Muscle layer of duodenum (tissue), 2 donors: ENCODE measurements at regions not wholly inside any gene's neighbourhood (a gene's known extent, or its start where the extent isn't known, plus 50 kb on each side); places are given as distances from the start of the nearest gene placed in this dataset.

Experiments used
- H3K27ac ChIP-seq: one replicate; pipeline ENCODE4 v1.7.0; 2013; ENCODE audit warnings: mild to moderate bottlenecking, low read length
- H3K27me3 ChIP-seq: one replicate; pipeline ENCODE4 v1.7.0; 2013; ENCODE audit warnings: low read depth, mild to moderate bottlenecking, control low read depth, low read length
- H3K36me3 ChIP-seq, 2 donors: one replicate each; pipeline ENCODE4 v1.7.0; 2013; ENCODE audit warnings: low read length in 2 of 2, control low read depth in 1 of 2, mild to moderate bottlenecking in 1 of 2; ENCODE audit not compliant: insufficient read depth in 2 of 2, control insufficient read depth in 1 of 2
- H3K4me1 ChIP-seq, 2 donors: one replicate each; pipeline ENCODE4 v1.7.0; 2013; ENCODE audit warnings: low read length in 2 of 2, mild to moderate bottlenecking in 2 of 2, control low read depth in 1 of 2, moderate library complexity in 1 of 2; ENCODE audit not compliant: insufficient read depth in 2 of 2, control insufficient read depth in 1 of 2
- H3K4me3 ChIP-seq, 2 donors: one replicate each; pipeline ENCODE4 v1.7.0; 2013; ENCODE audit warnings: low read length in 2 of 2, low read depth in 1 of 2, mild to moderate bottlenecking in 1 of 2
- H3K9me3 ChIP-seq, 2 donors: one replicate each; pipeline ENCODE4 v1.7.0; 2013; ENCODE audit warnings: low read length in 2 of 2, control low read depth in 1 of 2, mild to moderate bottlenecking in 1 of 2; ENCODE audit not compliant: control insufficient read depth in 1 of 2
- donor health status: healthy.

DNA sequence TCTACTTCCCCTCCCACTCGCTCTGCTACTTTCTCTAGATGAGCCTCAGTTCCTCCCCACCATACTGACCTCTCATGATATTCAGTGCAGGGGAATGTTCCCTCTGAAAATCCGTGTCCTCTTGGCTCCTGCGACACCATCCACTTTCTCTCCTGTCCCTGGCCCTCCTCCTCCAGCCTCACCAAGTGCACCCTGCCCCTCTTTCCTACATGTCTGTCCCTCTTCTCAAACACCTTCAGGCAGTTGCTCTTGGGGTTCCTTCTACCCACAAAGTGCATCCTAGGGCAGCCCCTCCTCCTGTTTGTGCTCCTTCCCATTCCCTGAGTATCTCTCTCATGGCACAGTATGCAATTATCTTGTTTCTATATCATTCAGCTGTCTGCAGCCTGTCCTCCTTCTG is 246.4 kb upstream of the RAB6C start:
- Histone ChIP-seq H3K4me1 (no peaks in the 10 kb centered on the region), H3K27me3 (no peaks in the 10 kb centered on the region), H3K4me3 (no peak overlapping the region), H3K9me3 (no peaks in the 10 kb centered on the region), H3K36me3 (no peaks in the 10 kb centered on the region), H3K27ac (no peak overlapping the region)

DNA sequence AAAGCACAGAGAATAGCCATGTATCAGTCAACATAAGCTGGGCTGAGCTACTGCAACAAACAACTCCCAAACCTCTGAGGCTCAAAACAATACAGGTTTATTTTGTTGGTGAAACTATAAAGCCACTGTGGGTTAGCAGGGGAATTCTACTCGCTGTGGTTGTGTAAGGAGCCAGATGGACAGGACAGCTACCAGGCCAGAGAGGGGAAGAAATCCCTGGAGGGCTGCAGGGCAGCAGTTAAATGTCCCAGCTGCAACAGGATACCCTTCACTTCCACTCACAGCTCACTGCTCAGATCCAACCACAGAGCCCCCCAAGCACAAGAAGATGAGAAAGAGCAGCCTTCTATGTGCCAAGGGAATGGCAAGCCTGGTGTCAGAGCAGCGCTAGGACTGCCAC is 245.9 kb upstream of the RAB6C start:
- H3K27me3 ChIP-seq = no peaks in the 10 kb centered on the region
- H3K27ac ChIP-seq = no peak overlapping the region
- no peak overlapping the region for H3K4me3 ChIP-seq
- H3K4me1 ChIP-seq = no peaks in the 10 kb centered on the region
- no peaks in the 10 kb centered on the region for H3K36me3 ChIP-seq
- H3K9me3 ChIP-seq = no peaks in the 10 kb centered on the region

DNA sequence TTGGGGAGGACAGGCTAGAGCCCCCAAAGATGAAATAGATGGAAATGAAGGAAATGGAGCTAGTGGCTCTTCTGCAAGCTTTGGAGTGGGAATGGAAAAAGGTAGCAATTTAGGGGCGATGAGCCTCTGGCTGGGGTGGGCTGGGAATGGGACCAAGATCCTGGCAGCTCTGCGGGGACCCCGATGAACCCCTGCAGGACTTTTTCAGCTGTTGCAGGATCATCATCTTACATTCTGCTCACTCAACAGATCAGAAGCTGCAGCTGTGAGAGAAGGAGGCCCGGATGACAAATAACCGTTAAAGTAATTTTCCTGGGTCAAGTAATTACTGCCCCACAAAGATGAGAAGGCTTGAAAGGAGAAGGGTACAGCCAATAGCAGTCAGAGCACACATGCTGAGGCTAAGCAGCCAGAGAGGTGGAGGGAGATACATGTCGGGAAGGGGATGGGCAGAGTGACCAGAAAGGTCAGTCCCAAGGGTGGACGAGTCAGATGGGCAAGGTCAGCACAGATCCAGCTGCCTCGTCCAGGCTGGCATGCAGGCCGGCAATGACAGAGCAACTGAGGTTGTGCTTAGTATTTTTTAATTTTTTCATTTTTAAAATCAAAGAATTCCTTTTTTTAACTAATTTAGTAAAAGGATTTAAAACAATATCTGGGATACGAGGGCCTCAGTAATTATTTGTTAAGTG is 245.0 kb upstream of the RAB6C start:
- no peaks in the 10 kb centered on the region for H3K4me1 ChIP-seq
- no peaks in the 10 kb centered on the region for H3K27me3 ChIP-seq
- H3K4me3 ChIP-seq = no peak overlapping the region
- H3K27ac ChIP-seq = no peak overlapping the region
- H3K36me3 ChIP-seq = no peaks in the 10 kb centered on the region
- H3K9me3 ChIP-seq = no peaks in the 10 kb centered on the region

DNA sequence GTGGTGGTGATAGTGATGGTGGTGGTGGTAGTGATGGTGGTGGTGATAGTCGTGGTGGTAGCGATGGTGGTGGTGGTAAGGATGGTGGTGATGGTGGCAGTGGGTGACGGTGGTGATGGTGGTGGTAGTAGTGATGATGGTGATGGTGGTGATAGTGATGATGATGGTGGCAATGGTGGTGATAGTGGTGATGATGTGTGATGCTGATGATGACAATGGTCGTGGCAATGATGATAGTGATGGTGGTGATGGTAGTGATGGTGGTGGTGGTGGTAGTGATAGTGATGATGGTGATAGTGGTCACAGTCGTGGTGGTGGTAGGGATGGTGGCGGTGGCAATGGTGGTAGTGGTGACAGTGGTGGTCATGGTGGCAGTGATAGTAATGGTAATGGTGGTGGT is 243.9 kb upstream of the RAB6C start:
- no peaks in the 10 kb centered on the region for H3K36me3 ChIP-seq
- H3K4me3 ChIP-seq = no peak overlapping the region
- H3K27me3 ChIP-seq = no peaks in the 10 kb centered on the region
- H3K9me3 ChIP-seq = no peaks in the 10 kb centered on the region
- no peaks in the 10 kb centered on the region for H3K4me1 ChIP-seq
- H3K27ac ChIP-seq = no peak overlapping the region

DNA sequence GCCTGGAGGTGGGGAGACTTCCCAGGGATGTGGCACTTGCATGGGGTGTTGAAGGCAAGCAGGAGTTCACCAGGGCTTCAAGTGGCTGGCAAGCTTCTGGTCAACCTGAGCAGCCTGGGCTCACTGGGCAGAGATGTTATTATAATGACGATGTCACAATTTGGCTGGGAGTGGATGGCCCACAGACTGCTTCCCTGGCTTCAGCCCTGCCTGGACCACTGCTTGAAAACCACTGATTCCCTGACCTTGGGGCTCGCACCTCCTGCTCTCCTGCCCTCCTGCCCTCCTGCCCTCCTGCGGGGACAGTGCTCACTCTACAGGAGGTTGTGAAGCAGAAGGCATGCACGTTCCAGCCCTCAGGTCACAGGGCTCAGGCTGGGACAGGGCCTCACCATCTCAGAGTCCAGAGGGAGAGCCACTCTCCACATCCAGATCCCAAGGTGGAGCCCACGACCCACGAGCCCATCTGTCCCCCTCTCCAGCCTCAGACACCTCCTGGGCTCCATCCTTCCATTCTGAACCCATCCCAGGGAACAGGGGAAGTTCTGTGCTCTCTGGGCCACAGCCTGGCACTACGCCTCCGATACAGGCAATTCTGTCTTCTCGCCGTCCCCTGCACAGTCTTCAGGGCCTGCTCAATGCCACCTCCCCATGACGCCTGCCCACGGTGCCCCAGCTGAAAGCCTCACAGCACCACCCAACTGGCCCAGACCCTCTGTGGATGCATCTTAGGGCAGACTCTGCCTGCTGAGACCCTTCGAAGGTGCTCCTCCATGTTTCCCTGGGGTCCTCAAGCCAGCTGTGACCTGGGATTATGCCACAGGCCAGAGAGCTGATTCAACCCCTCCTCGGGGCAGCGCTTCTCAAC is 241.6 kb upstream of the RAB6C start:
- H3K27ac ChIP-seq = no peak overlapping the region
- no peaks in the 10 kb centered on the region for H3K4me1 ChIP-seq
- H3K36me3 ChIP-seq = no peaks in the 10 kb centered on the region
- H3K4me3 ChIP-seq = no peak overlapping the region
- H3K9me3 ChIP-seq = no peaks in the 10 kb centered on the region
- H3K27me3 ChIP-seq = no peaks in the 10 kb centered on the region

DNA sequence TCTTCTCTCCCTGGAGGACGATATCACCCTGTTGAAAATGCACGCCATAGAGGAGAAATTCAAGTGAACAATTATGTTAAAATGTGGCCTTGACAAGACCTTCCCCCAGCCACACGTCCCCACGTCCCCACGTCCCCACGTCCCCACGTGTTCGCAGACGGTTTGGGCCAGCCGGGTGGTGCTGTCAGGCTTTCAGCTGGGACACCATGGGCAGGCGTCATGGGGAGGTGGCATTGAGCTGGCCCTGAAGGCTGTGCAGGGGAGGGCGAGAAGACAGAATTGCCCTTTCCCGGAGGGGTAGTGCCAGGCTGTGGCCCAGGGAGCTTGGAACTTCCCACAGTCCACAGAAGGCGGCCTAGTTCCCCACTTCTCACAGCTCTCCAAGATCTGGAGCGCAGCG is 240.7 kb upstream of the RAB6C start:
- no peaks in the 10 kb centered on the region for H3K36me3 ChIP-seq
- H3K4me1 ChIP-seq = no peaks in the 10 kb centered on the region
- H3K27me3 ChIP-seq = no peaks in the 10 kb centered on the region
- H3K9me3 ChIP-seq = no peaks in the 10 kb centered on the region
- H3K4me3 ChIP-seq = no peak overlapping the region
- no peak overlapping the region for H3K27ac ChIP-seq

DNA sequence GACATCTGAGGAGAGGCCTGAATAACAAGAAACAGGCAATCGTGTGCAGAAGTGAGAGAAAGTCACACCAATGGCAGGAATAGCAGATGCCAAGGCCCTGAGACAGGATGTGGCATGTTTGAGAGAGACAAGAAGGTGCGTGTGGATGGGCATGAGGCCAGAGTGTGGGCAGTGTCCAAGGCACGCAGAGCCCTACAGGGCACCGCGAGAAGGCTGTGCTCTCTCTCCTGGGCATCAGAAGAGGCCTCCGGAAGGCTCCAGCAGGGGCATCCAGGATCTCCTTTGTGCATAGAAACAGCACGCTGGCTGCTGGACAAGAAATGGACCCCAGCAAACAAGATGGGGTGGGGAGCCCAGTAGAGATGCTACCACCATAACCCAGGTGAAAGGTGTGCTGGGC is 239.0 kb upstream of the RAB6C start:
- no peak overlapping the region for H3K27ac ChIP-seq
- no peak overlapping the region for H3K4me3 ChIP-seq
- H3K36me3 ChIP-seq = no peaks in the 10 kb centered on the region
- no peaks in the 10 kb centered on the region for H3K4me1 ChIP-seq
- no peaks in the 10 kb centered on the region for H3K9me3 ChIP-seq
- H3K27me3 ChIP-seq = no peaks in the 10 kb centered on the region

DNA sequence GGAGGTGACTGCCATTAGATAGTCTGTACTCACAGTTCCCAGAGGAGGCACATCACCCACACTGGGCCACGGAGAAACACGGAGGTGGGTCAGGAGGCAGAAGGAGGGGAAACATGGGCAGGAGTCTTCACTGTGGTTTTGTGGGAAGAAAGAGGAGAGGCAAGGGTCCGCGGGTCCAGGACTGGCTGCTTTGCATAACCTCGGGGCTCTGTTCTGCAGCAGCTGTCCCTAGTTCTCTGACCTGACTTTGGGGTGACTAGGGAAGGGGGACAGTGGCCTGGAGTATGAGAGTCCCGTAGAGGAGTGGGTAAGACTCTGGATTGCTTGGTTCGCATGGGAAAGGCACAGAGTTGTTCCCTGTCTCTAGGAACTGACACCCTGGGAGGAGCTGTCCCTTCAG is 238.3 kb upstream of the RAB6C start:
- no peak overlapping the region for H3K27ac ChIP-seq
- no peak overlapping the region for H3K4me3 ChIP-seq
- H3K27me3 ChIP-seq = no peaks in the 10 kb centered on the region
- H3K9me3 ChIP-seq = no peaks in the 10 kb centered on the region
- H3K36me3 ChIP-seq = no peaks in the 10 kb centered on the region
- H3K4me1 ChIP-seq = no peaks in the 10 kb centered on the region

DNA sequence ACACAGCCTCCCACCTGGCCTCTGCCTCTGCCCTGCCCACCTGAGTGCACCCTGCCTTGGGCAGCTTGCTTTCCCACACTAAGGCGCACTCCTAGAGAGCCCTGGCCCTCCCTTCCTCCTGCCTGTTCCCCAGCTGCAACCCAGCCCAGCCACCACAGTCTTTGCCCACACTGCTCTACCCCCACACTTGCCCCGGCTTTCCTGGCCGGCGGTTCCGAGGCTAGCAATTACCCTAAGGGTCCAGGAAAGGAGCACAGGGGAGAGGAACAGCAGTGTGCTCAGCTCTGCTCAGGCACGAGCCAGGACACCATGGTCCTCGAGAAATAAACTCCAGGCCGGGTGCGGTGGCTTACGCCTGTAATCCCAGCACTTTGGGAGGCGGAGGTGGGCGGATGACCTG is 237.8 kb upstream of the RAB6C start:
- Histone ChIP-seq H3K27me3 (no peaks in the 10 kb centered on the region), H3K9me3 (no peaks in the 10 kb centered on the region), H3K4me3 (no peak overlapping the region), H3K4me1 (no peaks in the 10 kb centered on the region), H3K36me3 (no peaks in the 10 kb centered on the region), H3K27ac (no peak overlapping the region)

DNA sequence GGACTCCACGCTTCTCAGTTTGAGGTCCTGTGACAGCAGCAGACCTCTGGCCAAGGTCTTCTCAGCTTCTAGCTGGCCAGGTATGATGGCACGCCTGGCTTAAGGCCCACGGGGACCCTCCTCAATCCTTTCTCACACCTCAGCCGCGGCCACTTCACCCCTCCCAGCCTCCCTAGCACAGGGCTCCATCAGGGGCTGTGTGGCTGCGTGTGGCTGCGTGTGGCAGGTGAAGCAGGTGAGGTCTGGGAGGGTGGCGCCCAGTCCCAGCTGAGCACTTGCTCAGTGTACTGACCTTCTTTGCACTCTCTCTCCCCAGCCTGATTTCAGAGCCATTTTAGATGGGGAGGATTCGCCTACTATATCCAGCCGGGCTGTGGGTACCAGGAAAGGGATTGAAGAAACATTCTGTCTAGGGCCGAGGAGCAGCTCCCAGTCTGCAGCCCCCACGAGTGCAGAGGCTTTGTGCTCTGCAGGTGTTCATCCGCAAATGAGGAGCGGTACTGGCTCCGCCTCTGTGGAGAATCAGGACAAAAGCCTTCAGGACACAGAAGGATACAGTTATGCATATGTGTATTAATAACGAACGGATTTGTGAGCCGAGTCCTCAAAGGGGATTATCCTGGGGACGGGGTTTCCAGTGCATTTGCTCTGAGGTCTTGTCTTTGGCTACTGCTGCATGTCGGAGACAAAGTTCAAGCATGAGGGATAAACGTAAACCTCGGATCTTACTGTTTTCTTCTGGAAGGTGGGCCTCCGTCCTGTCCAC is 236.9 kb upstream of the RAB6C start:
- no peaks in the 10 kb centered on the region for H3K36me3 ChIP-seq
- H3K27me3 ChIP-seq = no peaks in the 10 kb centered on the region
- H3K4me3 ChIP-seq = no peak overlapping the region

DNA sequence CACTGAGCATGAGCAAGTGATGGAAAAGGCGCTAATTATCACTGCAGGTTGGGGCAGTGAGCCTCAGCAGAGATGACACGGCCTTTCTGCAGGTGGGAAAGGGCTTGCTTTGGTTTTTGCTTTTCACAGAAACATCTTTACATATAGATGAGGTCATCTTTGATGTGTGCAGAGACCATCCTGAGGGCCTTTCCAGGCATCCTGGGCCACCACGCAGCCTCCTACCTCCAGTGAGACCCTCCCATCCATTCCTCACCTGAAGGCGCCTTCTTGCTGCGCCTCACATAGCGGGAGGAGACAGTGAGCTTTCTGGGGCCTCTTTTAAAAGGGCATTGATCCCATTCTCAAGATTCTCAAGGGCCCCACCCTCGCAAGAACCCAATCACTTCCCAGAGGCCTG is 235.3 kb upstream of the RAB6C start:
- no peak overlapping the region for H3K4me3 ChIP-seq
- H3K27ac ChIP-seq = no peak overlapping the region
- no peaks in the 10 kb centered on the region for H3K4me1 ChIP-seq
- H3K9me3 ChIP-seq = no peaks in the 10 kb centered on the region
- no peaks in the 10 kb centered on the region for H3K36me3 ChIP-seq
- H3K27me3 ChIP-seq = no peaks in the 10 kb centered on the region

More for the DNA sequence above, 236.9 kb upstream of the RAB6C start:
- no peak overlapping the region for H3K27ac ChIP-seq
- no peaks in the 10 kb centered on the region for H3K4me1 ChIP-seq
- H3K9me3 ChIP-seq = no peaks in the 10 kb centered on the region
